Endothelial cell of umbilical vein (primary cell): ENCODE measurements at regions not wholly inside any gene's neighbourhood (a gene's known extent, or its start where the extent isn't known, plus 50 kb on each side); places are given as distances from the start of the nearest gene placed in this dataset.

ENCODE experiments used
- BruUV-seq: library from RNA; stranded (reverse); fragments of 400-500 nt; replicated peaks from 2 replicates; lab custom pipeline; 2021; lab: Mats Ljungman, UMichigan
- CTCF ChIA-PET: fragments of 300-600, 350-600 bp; sonication (Branson Sonifier 250); formaldehyde crosslinking; loops from one replicate; lab custom pipeline; 2021; ENCODE audit warnings: antibody characterized with exemption, inconsistent platforms; lab: Charles Lee
- POLR2A ChIA-PET: fragments of 300-600, 350-600 bp; sonication (Branson Sonifier 250); formaldehyde crosslinking; loops from one replicate; lab custom pipeline; 2021; ENCODE audit warnings: antibody characterized with exemption, inconsistent platforms; lab: Charles Lee
- DNase-seq: peaks from one replicate; pipeline ENCODE4 v3.0.0-alpha.2; 2011; ENCODE audit warnings: low read depth, low spot score
- FAIRE-seq: peaks from 2 replicates; lab custom pipeline; 2011; peaks lifted over from hg19 to GRCh38; lab: Jason Lieb, UNC
- H2AFZ ChIP-seq: 2 replicates; pipeline ENCODE4 v1.6.0; 2012; ENCODE audit warnings: low read depth, low read length, control low read depth, inconsistent platforms
- H3K27ac ChIP-seq: 2 replicates; pipeline ENCODE4 v1.5.1; 2011; ENCODE audit warnings: low read depth, mild to moderate bottlenecking, control low read depth, low read length, moderate library complexity; ENCODE audit not compliant: insufficient read depth
- H3K27me3 ChIP-seq, 2 experiments: 2 replicates each; pipeline versions ENCODE4 v1.6.0 to v1.6.1; 2011; ENCODE audit warnings: low read length in 2 of 2, mixed read lengths in 1 of 2; ENCODE audit not compliant: control insufficient read depth in 2 of 2, insufficient read depth in 2 of 2
- H3K36me3 ChIP-seq, 2 experiments: 2 replicates in 1 of 2; 3 replicates in 1 of 2; pipeline ENCODE4 v1.5.1; 2011; ENCODE audit warnings: low read length in 2 of 2, mild to moderate bottlenecking in 1 of 2, moderate library complexity in 1 of 2; ENCODE audit not compliant: control insufficient read depth in 2 of 2, insufficient read depth in 2 of 2; ENCODE audit errors: extremely low read depth in 1 of 2
- H3K4me1 ChIP-seq: 3 replicates; pipeline ENCODE4 v1.5.1; 2011; ENCODE audit warnings: mild to moderate bottlenecking, low read length; ENCODE audit not compliant: control insufficient read depth, insufficient read depth; ENCODE audit errors: extremely low read depth
- H3K4me2 ChIP-seq: 2 replicates; pipeline ENCODE4 v1.6.1; 2011; ENCODE audit warnings: low read length, control low read depth, mixed read lengths; ENCODE audit not compliant: insufficient read depth
- H3K4me3 ChIP-seq, 3 experiments: fragments of 200-600 bp in 1 of 3; sonication (generic), shearing (Covaris generic) in 1 of 3; replicated peaks in 1 of 3; 2 replicates each; pipeline ENCODE4 v1.5.1; 2011 to 2016; ENCODE audit warnings: control low read depth in 3 of 3, low read length in 3 of 3, mild to moderate bottlenecking in 2 of 3, inconsistent platforms in 1 of 3, low read depth in 1 of 3, moderate library complexity in 1 of 3; ENCODE audit not compliant: insufficient read depth in 1 of 3
- H3K79me2 ChIP-seq: 2 replicates; pipeline ENCODE4 v1.6.0; 2012; ENCODE audit warnings: low read length, inconsistent platforms; ENCODE audit not compliant: control insufficient read depth, insufficient read depth
- H3K9ac ChIP-seq: replicated peaks from 2 replicates; pipeline ENCODE3; 2011; ENCODE audit warnings: low read length, control low read depth; ENCODE audit not compliant: insufficient read depth; ENCODE audit errors: extremely low read depth
- H3K9me1 ChIP-seq: replicated peaks from 3 replicates; pipeline ENCODE4 v1.6.0; 2011; ENCODE audit warnings: mild to moderate bottlenecking, low read length; ENCODE audit not compliant: control insufficient read depth, insufficient read depth; ENCODE audit errors: extremely low read depth
- H3K9me3 ChIP-seq: replicated peaks from 2 replicates; pipeline ENCODE4 v1.5.1; 2012; ENCODE audit warnings: low read length, inconsistent platforms; ENCODE audit not compliant: control insufficient read depth, insufficient read depth
- H4K20me1 ChIP-seq: replicated peaks from 2 replicates; pipeline ENCODE3; 2011; ENCODE audit warnings: mild to moderate bottlenecking, low read length; ENCODE audit not compliant: control insufficient read depth, insufficient read depth; ENCODE audit errors: extremely low read depth
- CTCF ChIP-seq, 2 donors: IDR thresholded peaks; 1 replicate in 1 of 2; 2 replicates in 1 of 2; pipeline ENCODE4 v1.5.1; 2011; ENCODE audit warnings: low read length in 2 of 2, mild to moderate bottlenecking in 2 of 2, moderate library complexity in 2 of 2, control low read depth in 1 of 2, inconsistent platforms in 1 of 2, low read depth in 1 of 2; ENCODE audit not compliant: insufficient read depth in 1 of 2; ENCODE audit errors: extremely low read depth in 1 of 2
- EZH2 ChIP-seq: IDR thresholded peaks from 2 replicates; pipeline ENCODE4 v1.6.1; 2012; ENCODE audit warnings: borderline replicate concordance, low read depth, mild to moderate bottlenecking, moderate library complexity, low read length, inconsistent platforms; ENCODE audit not compliant: severe bottlenecking
- FOS ChIP-seq: IDR thresholded peaks from 2 replicates; pipeline ENCODE4 v1.6.1; 2011; ENCODE audit warnings: mild to moderate bottlenecking, low read length, moderate library complexity, borderline replicate concordance; ENCODE audit not compliant: insufficient read depth
- GATA2 ChIP-seq: IDR thresholded peaks from 2 replicates; pipeline ENCODE4 v1.7.0; 2011; ENCODE audit warnings: low read depth, mild to moderate bottlenecking, moderate library complexity, mixed read lengths, low read length; ENCODE audit not compliant: insufficient read length, insufficient read depth
- JUN ChIP-seq: IDR thresholded peaks from 2 replicates; pipeline ENCODE4 v1.6.1; 2011; ENCODE audit warnings: borderline replicate concordance, low read depth; ENCODE audit not compliant: insufficient read length, insufficient read depth
- MAX ChIP-seq: IDR thresholded peaks from 2 replicates; pipeline ENCODE4 v1.6.1; 2011; ENCODE audit not compliant: insufficient read depth, insufficient read length
- MYC ChIP-seq: IDR thresholded peaks from one replicate; pipeline ENCODE4 v1.6.1; 2011; ENCODE audit warnings: mild to moderate bottlenecking, low read depth, low read length
- POLR2A ChIP-seq: IDR thresholded peaks from 2 replicates; pipeline ENCODE4 v1.6.1; 2012; ENCODE audit warnings: low read depth, mild to moderate bottlenecking, control low read depth, low read length
- POLR2AphosphoS5 ChIP-seq: IDR thresholded peaks from 2 replicates; pipeline ENCODE4 v1.6.1; 2012; ENCODE audit warnings: low read depth, mild to moderate bottlenecking, control low read depth, low read length, moderate library complexity; ENCODE audit not compliant: insufficient read depth
- dilution Hi-C: fragments of 300-500 bp; cut with MboI; formaldehyde crosslinking; loops from one replicate; pipeline ENCODE4 v1.15.0; 2019; ENCODE audit warnings: low sequenced_read_pairs; ENCODE audit not compliant: extremely low pct_ligation_motif_present
- intact Hi-C: fragments of 100-400 bp; cut with micrococcal nuclease; formaldehyde crosslinking; loops from one replicate; pipeline ENCODE4 v1.10.0; 2022

- POLR2A ChIA-PET: no interaction called here
- no TSS peak for BruUV-seq
- H2AFZ ChIP-seq: no peak overlapping the region
- H3K27me3 ChIP-seq: peaks cover 2% of the 10 kb centered on the region in 2 experiments
- dilution Hi-C loops (no loop called here), intact Hi-C loops (no loop called here)
- H3K79me2 ChIP-seq: no peaks in the 10 kb centered on the region
- CTCF ChIA-PET: no interaction called here
- H4K20me1 ChIP-seq: no peaks in the 10 kb centered on the region
- no peak overlapping the region for H3K4me2 ChIP-seq
- H3K9me3 ChIP-seq: no peaks in the 10 kb centered on the region
- no peak for TF ChIP-seq JUN
- TF ChIP-seq EZH2: no peak
- TF ChIP-seq GATA2: no peak
- TF ChIP-seq MYC: no peak
- TF ChIP-seq MAX: no peak
- TF ChIP-seq POLR2AphosphoS5: no peak
- no peak for TF ChIP-seq POLR2A
- no peak for TF ChIP-seq CTCF (IDR thresholded peaks at IDR 0.05; ENCODE audit: extremely low read depth in 1 of 2, insufficient read depth in 1 of 2, low read depth in 1 of 2, low read length in 2 of 2)
- no peak for TF ChIP-seq FOS
- H3K9me1 ChIP-seq: no peaks in the 10 kb centered on the region
- no peaks in the 10 kb centered on the region for H3K36me3 ChIP-seq
- H3K27ac ChIP-seq: no peak overlapping the region
- H3K9ac ChIP-seq: no peak overlapping the region
- H3K4me3 ChIP-seq: no peak overlapping the region
- DNase-seq (no peak), FAIRE-seq (no peak)
- H3K4me1 ChIP-seq: no peaks in the 10 kb centered on the region
These were observed 151.8 kb upstream of the DHRS4 start for GRCh38 chr14:23801766-23802165.
